ENCODE measurements at regions not wholly inside any gene's neighbourhood (a gene's known extent, or its start where the extent isn't known, plus 50 kb on each side); places are given as distances from the start of the nearest gene placed in this dataset.

- TF ChIP-seq POLR2A (IDR thresholded peaks at IDR 0.05) = no peak
- TF ChIP-seq POLR2AphosphoS5 (IDR thresholded peaks at IDR 0.05) = no peak
- no peak for TF ChIP-seq CTCF (IDR thresholded peaks at IDR 0.05)
- TF ChIP-seq EP300 (IDR thresholded peaks at IDR 0.05; ENCODE audit: low read depth) = no peak
Measured at GRCh38 chr1:91092503-91092902, 70.7 kb upstream of the ZNF644 start.
